K562 (cell line): ENCODE measurements at regions not wholly inside any gene's neighbourhood (a gene's known extent, or its start where the extent isn't known, plus 50 kb on each side); places are given as distances from the start of the nearest gene placed in this dataset.

Source experiments
- ATAC-seq: fragments of 200-7000 bp; cut with Tn5 transposase; 3 replicates; pipeline ENCODE4 v1.9.1; 2020; ENCODE audit warnings: moderate library complexity
- BruUV-seq: library from RNA; stranded (reverse); fragments of 400-500 nt; replicated peaks from 2 replicates; lab custom pipeline; 2021; lab: Mats Ljungman, UMichigan
- CTCF ChIA-PET: fragments of 300-600 bp; formaldehyde crosslinking; extraction: SDS; loops from one replicate; lab custom pipeline; 2021; ENCODE audit warnings: low intra/inter-chr PET ratio; lab: Yijun Ruan, JAX
- POLR2A ChIA-PET: fragments of 300-600, 350-650 bp; sonication (Branson Sonifier 250); formaldehyde crosslinking; extraction: SDS; loops from one replicate; lab custom pipeline; 2021; ENCODE audit warnings: antibody characterized with exemption, inconsistent platforms; lab: Yijun Ruan, JAX
- DNase-seq, 4 experiments: peaks; one replicate each; pipeline versions ENCODE4 v3.0.0 to v3.0.0-alpha.2; 2011 to 2018; ENCODE audit warnings: low spot score in 3 of 4, mixed read lengths in 3 of 4; ENCODE audit errors: extremely low read depth in 1 of 4
- FAIRE-seq: peaks from 2 replicates; lab custom pipeline; 2011; peaks lifted over from hg19 to GRCh38; lab: Jason Lieb, UNC
- H2AFZ ChIP-seq: 2 replicates; pipeline ENCODE4 v1.6.0; 2011; ENCODE audit warnings: low read depth, low read length, control low read depth, inconsistent platforms
- H3K27ac ChIP-seq: fragments of 200-600 bp; 3 replicates; pipeline ENCODE4 v1.8.0; 2011; ENCODE audit warnings: low read depth, mild to moderate bottlenecking, control low read depth, inconsistent platforms, low read length, moderate library complexity, mixed read lengths; ENCODE audit errors: extremely low read depth
- H3K27me3 ChIP-seq, 2 experiments: fragments of 300-600 bp in 1 of 2; 2 replicates in 1 of 2; 3 replicates in 1 of 2; pipeline versions ENCODE4 v1.6.0 to v1.8.0; 2011; ENCODE audit warnings: inconsistent platforms in 2 of 2, low read length in 2 of 2, mild to moderate bottlenecking in 1 of 2, mixed read lengths in 1 of 2, moderate library complexity in 1 of 2; ENCODE audit not compliant: control insufficient read depth in 2 of 2, insufficient read depth in 2 of 2
- H3K36me3 ChIP-seq: fragments of 300-600 bp; 3 replicates; pipeline ENCODE4 v1.8.0; 2011; ENCODE audit warnings: mild to moderate bottlenecking, low read length, inconsistent platforms; ENCODE audit not compliant: control insufficient read depth, insufficient read depth
- H3K4me1 ChIP-seq, 2 experiments: fragments of 200-600 bp in 1 of 2; replicated peaks in 1 of 2; 2 replicates in 1 of 2; 3 replicates in 1 of 2; pipeline versions ENCODE4 v1.5.1 to v1.8.0; 2011; ENCODE audit warnings: inconsistent platforms in 2 of 2, low read length in 2 of 2, mild to moderate bottlenecking in 1 of 2, mixed read lengths in 1 of 2, moderate library complexity in 1 of 2; ENCODE audit not compliant: control insufficient read depth in 2 of 2, insufficient read depth in 2 of 2
- H3K4me2 ChIP-seq: 2 replicates; pipeline ENCODE4 v1.6.1; 2011; ENCODE audit warnings: low read length, control low read depth, inconsistent platforms, mixed read lengths; ENCODE audit not compliant: insufficient read depth
- H3K4me3 ChIP-seq: fragments of 200-600 bp; sonication (generic), shearing (Covaris generic); 2 replicates; pipeline ENCODE4 v1.5.1; 2016; ENCODE audit warnings: control low read depth, inconsistent platforms
- H3K79me2 ChIP-seq: fragments of 200-600 bp; 3 replicates; pipeline ENCODE4 v1.8.0; 2011; ENCODE audit warnings: low read length, inconsistent platforms; ENCODE audit not compliant: control insufficient read depth, insufficient read depth
- H3K9ac ChIP-seq, 2 experiments: 2 replicates each; pipeline versions ENCODE4 v1.6.0 to v1.6.1; 2011; ENCODE audit warnings: low read depth in 2 of 2, low read length in 2 of 2, control low read depth in 1 of 2, inconsistent platforms in 1 of 2, mild to moderate bottlenecking in 1 of 2, mixed read lengths in 1 of 2; ENCODE audit not compliant: insufficient read depth in 1 of 2
- H3K9me1 ChIP-seq: one replicate; pipeline ENCODE4 v1.6.0; 2011; ENCODE audit warnings: inconsistent platforms, mild to moderate bottlenecking, low read length, moderate library complexity; ENCODE audit not compliant: control insufficient read depth, insufficient read depth
- H3K9me3 ChIP-seq: replicated peaks from 2 replicates; pipeline ENCODE4 v1.5.1; 2011; ENCODE audit warnings: low read depth, low read length, inconsistent platforms; ENCODE audit not compliant: control insufficient read depth, insufficient read depth
- H4K20me1 ChIP-seq: replicated peaks from 2 replicates; pipeline ENCODE4 v1.6.1; 2011; ENCODE audit warnings: low read length, inconsistent platforms, mixed read lengths; ENCODE audit not compliant: control insufficient read depth, insufficient read depth
- BRD9 ChIP-seq: fragments of 450-650 bp; IDR thresholded peaks from 2 replicates; pipeline ENCODE4 v1.6.1; 2018; ENCODE audit warnings: low read depth; ENCODE audit not compliant: partially characterized antibody
- GTF2E2 ChIP-seq: fragments of 200-800 bp; sonication (Bioruptor generic); IDR thresholded peaks from 2 replicates; pipeline ENCODE4 v1.6.1; 2016; ENCODE audit warnings: missing genetic modification characterization, missing compliant biosample characterization
- ID3 ChIP-seq, 2 experiments: fragments of 250-450 bp in 1 of 2; fragments of 450-650 bp in 1 of 2; sonication (Bioruptor Pico) in 1 of 2; IDR thresholded peaks; 2 replicates each; pipeline versions ENCODE4 v1.6.1 to v1.8.0; 2016 to 2021; ENCODE audit warnings: mild to moderate bottlenecking in 2 of 2, moderate library complexity in 2 of 2, missing compliant biosample characterization in 1 of 2, missing genetic modification characterization in 1 of 2
- NR1H2 ChIP-seq: sonication (generic); formaldehyde crosslinking; IDR thresholded peaks from 2 replicates; pipeline ENCODE4 v1.4.0; 2020; ENCODE audit warnings: mild to moderate bottlenecking, missing genetic modification reagents
- PCBP1 ChIP-seq: fragments of 200-400 bp; formaldehyde crosslinking; IDR thresholded peaks from 2 replicates; pipeline ENCODE4 v1.6.1; 2018; ENCODE audit warnings: mild to moderate bottlenecking, low read depth, low read length; ENCODE audit not compliant: poor library complexity, severe bottlenecking
- RBBP5 ChIP-seq: fragments of 200-600 bp; sonication (generic); IDR thresholded peaks from 2 replicates; pipeline ENCODE4 v1.6.1; 2012; ENCODE audit warnings: borderline replicate concordance, mild to moderate bottlenecking, low read length, control low read depth, inconsistent platforms; ENCODE audit not compliant: insufficient read depth, poor library complexity, severe bottlenecking
- RBM25 ChIP-seq: fragments of 200-400 bp; formaldehyde crosslinking; IDR thresholded peaks from 2 replicates; pipeline ENCODE4 v1.6.1; 2018; ENCODE audit warnings: low read length, low read depth, moderate library complexity; ENCODE audit not compliant: severe bottlenecking
- STAT5A ChIP-seq: IDR thresholded peaks from 2 replicates; pipeline ENCODE4 v1.6.1; 2012; ENCODE audit warnings: low read length, inconsistent platforms, borderline replicate concordance
- THAP12 ChIP-seq: fragments of 250-450 bp; sonication (Bioruptor Pico); IDR thresholded peaks from 2 replicates; pipeline ENCODE4 v1.9.0; 2021; ENCODE audit warnings: mild to moderate bottlenecking, inconsistent platforms
- ZNF174 ChIP-seq: fragments of 250-450 bp; sonication (Bioruptor Pico); IDR thresholded peaks from 2 replicates; pipeline ENCODE4 v1.4.0; 2020; ENCODE audit warnings: mild to moderate bottlenecking
- ZNF75A ChIP-seq: fragments of 450-650 bp; formaldehyde crosslinking; IDR thresholded peaks from 2 replicates; pipeline ENCODE4 v1.4.0; 2020; ENCODE audit warnings: mild to moderate bottlenecking
- ZNF766 ChIP-seq: fragments of 200-800 bp; sonication (Bioruptor generic); conservative IDR thresholded peaks from 2 replicates; pipeline ENCODE4 v1.6.1; 2016; ENCODE audit warnings: missing genetic modification characterization, missing compliant biosample characterization
- WGBS: fragments of 100-300 bp; shearing (Covaris generic); methylation state at CpG from one replicate; pipeline ENCODE4 v1.1.6; 2016; ENCODE audit warnings: low coverage, mixed read lengths; ENCODE audit not compliant: insufficient coverage; ENCODE audit errors: missing lambda C conversion rate; 5-methylcytosine and 5-hydroxymethylcytosine counted together
- in situ Hi-C: fragments of 300-500 bp; cut with MboI; formaldehyde crosslinking; loops from 4 replicates; pipeline ENCODE4 v1.15.0; 2018; ENCODE audit warnings: inconsistent platforms, mixed read lengths
- intact Hi-C: fragments of 100-400 bp; cut with micrococcal nuclease; formaldehyde crosslinking; loops from 2 replicates; pipeline ENCODE4 v1.14.2; 2022
- TF ChIP-seq, protein P1 (sequence below): sonication (generic); formaldehyde crosslinking; IDR thresholded peaks from 2 replicates; pipeline ENCODE4 v1.8.0; 2022; ENCODE audit warnings: missing genetic modification reagents, mild to moderate bottlenecking, borderline replicate concordance
- TF ChIP-seq, protein P2 (sequence below): fragments of 450-650 bp; formaldehyde crosslinking; IDR thresholded peaks from 2 replicates; pipeline ENCODE4 v1.4.0; 2022; ENCODE audit warnings: mild to moderate bottlenecking, moderate library complexity

GRCh38 chr4:125522588-125522987 is 207.8 kb downstream of the FAT4 start (continued):
- TF ChIP-seq RBBP5 (no peak), NR1H2 (CRISPR knock-in tag) (no peak), ZNF75A (CRISPR knock-in tag) (no peak)
- TF ChIP-seq, protein P1, sequence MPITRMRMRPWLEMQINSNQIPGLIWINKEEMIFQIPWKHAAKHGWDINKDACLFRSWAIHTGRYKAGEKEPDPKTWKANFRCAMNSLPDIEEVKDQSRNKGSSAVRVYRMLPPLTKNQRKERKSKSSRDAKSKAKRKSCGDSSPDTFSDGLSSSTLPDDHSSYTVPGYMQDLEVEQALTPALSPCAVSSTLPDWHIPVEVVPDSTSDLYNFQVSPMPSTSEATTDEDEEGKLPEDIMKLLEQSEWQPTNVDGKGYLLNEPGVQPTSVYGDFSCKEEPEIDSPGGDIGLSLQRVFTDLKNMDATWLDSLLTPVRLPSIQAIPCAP, result no peak

DNA sequence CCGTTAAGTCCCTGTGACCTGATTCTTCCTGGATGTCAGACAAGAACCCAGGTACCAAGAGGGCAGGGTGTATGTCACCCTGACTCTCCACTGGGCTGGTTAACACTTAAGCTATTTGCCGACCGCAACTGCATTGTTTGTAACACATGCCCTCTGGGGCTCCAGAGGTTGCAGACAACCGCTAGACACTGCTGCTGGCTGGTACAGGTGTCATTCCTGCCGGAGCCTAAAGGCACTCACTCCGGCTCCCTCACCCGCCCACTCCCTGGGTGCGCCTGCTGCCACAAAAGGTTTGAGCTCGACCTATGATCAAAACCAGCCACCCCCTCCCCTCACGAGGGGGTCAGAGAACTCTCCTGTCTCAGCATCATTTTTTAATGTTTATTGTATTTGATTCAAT is 208.2 kb downstream of the FAT4 start:
- no peak overlapping the region for H3K27ac ChIP-seq
- ATAC-seq, result no peak; the same call in 2 of the 3 replicates
- CTCF ChIA-PET, result no interaction called here
- TF ChIP-seq STAT5A (no peak), ZNF174 (CRISPR knock-in tag) (no peak), BRD9 (no peak), THAP12 (CRISPR knock-in tag) (no peak), GTF2E2 (tag) (no peak), ZNF766 (CRISPR knock-in tag) (no peak), RBM25 (no peak), PCBP1 (no peak), ID3 (CRISPR knock-in tag; IDR thresholded peaks at IDR 0.05) (no peak), ID3 (tag; IDR thresholded peaks at IDR 0.05) (no peak)
- TF ChIP-seq, protein P2, sequence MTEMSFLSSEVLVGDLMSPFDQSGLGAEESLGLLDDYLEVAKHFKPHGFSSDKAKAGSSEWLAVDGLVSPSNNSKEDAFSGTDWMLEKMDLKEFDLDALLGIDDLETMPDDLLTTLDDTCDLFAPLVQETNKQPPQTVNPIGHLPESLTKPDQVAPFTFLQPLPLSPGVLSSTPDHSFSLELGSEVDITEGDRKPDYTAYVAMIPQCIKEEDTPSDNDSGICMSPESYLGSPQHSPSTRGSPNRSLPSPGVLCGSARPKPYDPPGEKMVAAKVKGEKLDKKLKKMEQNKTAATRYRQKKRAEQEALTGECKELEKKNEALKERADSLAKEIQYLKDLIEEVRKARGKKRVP (CRISPR knock-in tag), result no peak

More for the DNA sequence above, 208.2 kb downstream of the FAT4 start:
- Histone ChIP-seq H3K9ac (no peak overlapping the region), H3K4me3 (no peak overlapping the region), H3K79me2 (no peaks in the 10 kb centered on the region), H3K9me1 (no peaks in the 10 kb centered on the region), H3K4me1 (no peaks in the 10 kb centered on the region), H3K4me2 (no peak overlapping the region), H3K27me3 (no peaks in the 10 kb centered on the region), H3K9me3 (no peaks in the 10 kb centered on the region), H4K20me1 (no peaks in the 10 kb centered on the region), H3K36me3 (no peaks in the 10 kb centered on the region), H2AFZ (no peak overlapping the region)
- under 1% methylated on average over 10 of the region's 10 CpGs for WGBS
- FAIRE-seq (no peak), DNase-seq (no peak)
- in situ Hi-C loops (no loop called here), intact Hi-C loops (no loop called here)
- POLR2A ChIA-PET, result no interaction called here
- BruUV-seq, result no TSS peak
